Esophagus squamous epithelium (tissue), 4 donors: ENCODE measurements at regions not wholly inside any gene's neighbourhood (a gene's known extent, or its start where the extent isn't known, plus 50 kb on each side); places are given as distances from the start of the nearest gene placed in this dataset.

Experiments
- POLR2A ChIP-seq, 4 donors: fragments of 450-650 bp; IDR thresholded peaks; one replicate each; pipeline ENCODE4 v1.6.1; 2017; ENCODE audit warnings: antibody characterized with exemption in 4 of 4, mild to moderate bottlenecking in 4 of 4, moderate library complexity in 3 of 4
- TF ChIP-seq, protein P1 (sequence below), 6 experiments: fragments of 450-650 bp in 4 of 6; fragments of 200-600 bp in 2 of 6; sonication (generic) in 2 of 6; IDR thresholded peaks; one replicate each; pipeline ENCODE4 v1.5.1; 2016 to 2019; ENCODE audit warnings: antibody characterized with exemption in 6 of 6, mild to moderate bottlenecking in 4 of 6, moderate library complexity in 4 of 6

DNA sequence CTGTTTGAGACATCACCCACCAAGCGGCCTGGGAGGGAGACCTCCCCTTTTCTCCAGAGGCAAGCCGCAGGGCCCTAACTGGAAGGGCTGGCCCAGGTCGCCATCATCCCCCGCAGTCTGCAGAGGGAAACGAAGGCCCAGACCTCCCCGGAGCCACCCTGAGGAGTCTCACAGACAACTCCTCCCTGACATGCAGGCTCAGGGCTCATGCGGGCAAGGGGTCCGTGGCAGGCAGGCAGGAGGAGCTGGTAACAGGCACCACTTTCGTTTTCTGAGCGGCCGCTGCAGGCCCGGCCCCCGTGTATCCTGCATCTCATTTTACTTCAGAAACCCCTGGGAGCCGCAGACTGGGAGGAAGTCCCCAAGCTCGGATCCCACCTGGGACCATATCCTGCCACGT, 192.0 kb upstream of the PPP1R26 start:
- TF ChIP-seq, protein P1, sequence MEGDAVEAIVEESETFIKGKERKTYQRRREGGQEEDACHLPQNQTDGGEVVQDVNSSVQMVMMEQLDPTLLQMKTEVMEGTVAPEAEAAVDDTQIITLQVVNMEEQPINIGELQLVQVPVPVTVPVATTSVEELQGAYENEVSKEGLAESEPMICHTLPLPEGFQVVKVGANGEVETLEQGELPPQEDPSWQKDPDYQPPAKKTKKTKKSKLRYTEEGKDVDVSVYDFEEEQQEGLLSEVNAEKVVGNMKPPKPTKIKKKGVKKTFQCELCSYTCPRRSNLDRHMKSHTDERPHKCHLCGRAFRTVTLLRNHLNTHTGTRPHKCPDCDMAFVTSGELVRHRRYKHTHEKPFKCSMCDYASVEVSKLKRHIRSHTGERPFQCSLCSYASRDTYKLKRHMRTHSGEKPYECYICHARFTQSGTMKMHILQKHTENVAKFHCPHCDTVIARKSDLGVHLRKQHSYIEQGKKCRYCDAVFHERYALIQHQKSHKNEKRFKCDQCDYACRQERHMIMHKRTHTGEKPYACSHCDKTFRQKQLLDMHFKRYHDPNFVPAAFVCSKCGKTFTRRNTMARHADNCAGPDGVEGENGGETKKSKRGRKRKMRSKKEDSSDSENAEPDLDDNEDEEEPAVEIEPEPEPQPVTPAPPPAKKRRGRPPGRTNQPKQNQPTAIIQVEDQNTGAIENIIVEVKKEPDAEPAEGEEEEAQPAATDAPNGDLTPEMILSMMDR (IDR thresholded peaks at IDR 0.05), result no peak
- TF ChIP-seq POLR2A (IDR thresholded peaks at IDR 0.05), result no peak
